ENCODE measurements at regions not wholly inside any gene's neighbourhood (a gene's known extent, or its start where the extent isn't known, plus 50 kb on each side); places are given as distances from the start of the nearest gene placed in this dataset.
"Not testable (repeated sequence)": the region's sequence is repeated elsewhere in the genome, so short reads cannot be mapped to it uniquely, and the experiment has no call there.

GRCh38 chr21:10428981-10429534 lies 92.3 kb upstream of the TPTE start:
- not testable (repeated sequence) for DNase-seq (ENCODE audit: low read depth in 3 of 3)

- no peak for DNase-seq (ENCODE audit: low read depth in 3 of 3)
Measured at GRCh38 chr21:10430005-10430404, 91.4 kb upstream of the TPTE start.

GRCh38 chr21:10431995-10432394 lies 89.4 kb upstream of the TPTE start:
- DNase-seq (ENCODE audit: low read depth in 3 of 3): not testable (repeated sequence)

GRCh38 chr21:10432456-10432855 lies 88.9 kb upstream of the TPTE start:
- DNase-seq (ENCODE audit: low read depth in 3 of 3): not testable (repeated sequence)

- not testable (repeated sequence) for DNase-seq (ENCODE audit: low read depth in 3 of 3)
Measured at GRCh38 chr21:10437977-10438376, 83.4 kb upstream of the TPTE start.

- not testable (repeated sequence) for DNase-seq (ENCODE audit: low read depth in 3 of 3)
Measured at GRCh38 chr21:10440639-10441038, 80.7 kb upstream of the TPTE start.

- not testable (repeated sequence) for DNase-seq (ENCODE audit: low read depth in 3 of 3)
Measured at GRCh38 chr21:10442018-10442417, 79.4 kb upstream of the TPTE start.

GRCh38 chr21:10445685-10446084 lies 75.7 kb upstream of the TPTE start:
- not testable (repeated sequence) for DNase-seq (ENCODE audit: low read depth in 3 of 3)

- DNase-seq (ENCODE audit: low read depth in 3 of 3): not testable (repeated sequence)
Measured at GRCh38 chr21:10449451-10449850, 71.9 kb upstream of the TPTE start.

GRCh38 chr21:10451274-10451673 lies 70.1 kb upstream of the TPTE start:
- DNase-seq (ENCODE audit: low read depth in 3 of 3): not testable (repeated sequence)

GRCh38 chr21:10457765-10458164 lies 63.6 kb upstream of the TPTE start:
- DNase-seq (ENCODE audit: low read depth in 3 of 3): not testable (repeated sequence)

GRCh38 chr21:10460957-10461356 lies 60.4 kb upstream of the TPTE start:
- DNase-seq (ENCODE audit: low read depth in 3 of 3): not testable (repeated sequence)

- not testable (repeated sequence) for DNase-seq (ENCODE audit: low read depth in 3 of 3)
Measured at GRCh38 chr21:10461445-10461844, 59.9 kb upstream of the TPTE start.

- no peak for DNase-seq (ENCODE audit: low read depth in 3 of 3)
Measured at GRCh38 chr21:10463156-10463555, 58.2 kb upstream of the TPTE start.

- DNase-seq (ENCODE audit: low read depth in 3 of 3): no peak
Measured at GRCh38 chr21:10464975-10465374, 56.4 kb upstream of the TPTE start.

- DNase-seq (ENCODE audit: low read depth in 3 of 3): not testable (repeated sequence)
Measured at GRCh38 chr21:10465524-10466110, 55.8 kb upstream of the TPTE start.

GRCh38 chr21:10466200-10466599 lies 55.2 kb upstream of the TPTE start:
- DNase-seq (ENCODE audit: low read depth in 3 of 3): no peak

Measured in stimulated activated CD4-positive, alpha-beta T cell treated with anti-CD3 and anti-CD28 coated beads, TNF-alpha, amount 100 ng/mL, for 24 hours (primary cell).